ENCODE measurements at regions not wholly inside any gene's neighbourhood (a gene's known extent, or its start where the extent isn't known, plus 50 kb on each side); places are given as distances from the start of the nearest gene placed in this dataset.

- no TSS peak for BruUV-seq (replicated peaks)
- Histone ChIP-seq H4K20me1 (replicated peaks; ENCODE audit: control insufficient read depth, insufficient read depth, low read length) (no peaks in the 10 kb centered on the region), H3K27me3 (ENCODE audit: control insufficient read depth in 2 of 2, insufficient read depth in 2 of 2, low read length in 2 of 2) (no peaks in the 10 kb centered on the region), H3K9me3 (replicated peaks; ENCODE audit: control insufficient read depth, insufficient read depth, low read depth, low read length) (no peaks in the 10 kb centered on the region), H3K36me3 (ENCODE audit: control insufficient read depth, insufficient read depth, low read length) (no peaks in the 10 kb centered on the region), H3K79me2 (ENCODE audit: control insufficient read depth, insufficient read depth, low read length) (no peaks in the 10 kb centered on the region), H2AFZ (ENCODE audit: low read depth, low read length) (no peak overlapping the region), H3K9me1 (ENCODE audit: control insufficient read depth, insufficient read depth, low read length) (no peaks in the 10 kb centered on the region), H3K4me1 (replicated peaks in 1 of 2; ENCODE audit: control insufficient read depth in 2 of 2, insufficient read depth in 2 of 2, low read length in 2 of 2) (no peaks in the 10 kb centered on the region), H3K9ac (ENCODE audit: insufficient read depth in 1 of 2, low read depth in 2 of 2, low read length in 2 of 2) (no peak overlapping the region), H3K4me3 (no peak overlapping the region), H3K27ac (ENCODE audit: extremely low read depth, low read depth, low read length) (no peak overlapping the region), H3K4me2 (ENCODE audit: insufficient read depth, low read length) (no peak overlapping the region)
- intact Hi-C loops (cut with micrococcal nuclease) (no loop called here), in situ Hi-C loops (cut with MboI) (no loop called here)
- FAIRE-seq (no peak), ATAC-seq (no peak), DNase-seq (ENCODE audit: extremely low read depth in 1 of 4, low spot score in 3 of 4) (no peak)
- WGBS (ENCODE audit: insufficient coverage, low coverage, missing lambda C conversion rate): 0% methylated on average over 3 of the region's 3 CpGs
- ChIA-PET POLR2A (no interaction called here), CTCF (ENCODE audit: low intra/inter-chr PET ratio) (no interaction called here)
- TF ChIP-seq, protein P1, sequence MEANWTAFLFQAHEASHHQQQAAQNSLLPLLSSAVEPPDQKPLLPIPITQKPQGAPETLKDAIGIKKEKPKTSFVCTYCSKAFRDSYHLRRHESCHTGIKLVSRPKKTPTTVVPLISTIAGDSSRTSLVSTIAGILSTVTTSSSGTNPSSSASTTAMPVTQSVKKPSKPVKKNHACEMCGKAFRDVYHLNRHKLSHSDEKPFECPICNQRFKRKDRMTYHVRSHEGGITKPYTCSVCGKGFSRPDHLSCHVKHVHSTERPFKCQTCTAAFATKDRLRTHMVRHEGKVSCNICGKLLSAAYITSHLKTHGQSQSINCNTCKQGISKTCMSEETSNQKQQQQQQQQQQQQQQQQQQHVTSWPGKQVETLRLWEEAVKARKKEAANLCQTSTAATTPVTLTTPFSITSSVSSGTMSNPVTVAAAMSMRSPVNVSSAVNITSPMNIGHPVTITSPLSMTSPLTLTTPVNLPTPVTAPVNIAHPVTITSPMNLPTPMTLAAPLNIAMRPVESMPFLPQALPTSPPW (CRISPR knock-in tag; IDR thresholded peaks at IDR 0.05): no peak
- TF ChIP-seq XRCC5 (IDR thresholded peaks at IDR 0.05; ENCODE audit: low read depth, low read length): no peak
- TF ChIP-seq UBTF (IDR thresholded peaks at IDR 0.05; ENCODE audit: borderline replicate concordance in 1 of 2, low read depth in 2 of 2, low read length in 2 of 2): no peak
- no peak for TF ChIP-seq HMGN3 (IDR thresholded peaks at IDR 0.05; ENCODE audit: borderline replicate concordance, extremely low read depth, insufficient read length, low read depth, low read length)
- no peak for TF ChIP-seq ZNF134 (CRISPR knock-in tag; conservative IDR thresholded peaks at IDR 0.05)
- no peak for TF ChIP-seq ZNF830 (CRISPR knock-in tag; IDR thresholded peaks at IDR 0.05)
- no peak for TF ChIP-seq ESRRB (CRISPR knock-in tag; IDR thresholded peaks at IDR 0.05; ENCODE audit: borderline replicate concordance)
- TF ChIP-seq HDAC3 (IDR thresholded peaks at IDR 0.05; ENCODE audit: borderline replicate concordance, partially characterized antibody): no peak
- no peak for TF ChIP-seq TAF7 (tag; IDR thresholded peaks at IDR 0.05)
- TF ChIP-seq ZSCAN32 (CRISPR knock-in tag; IDR thresholded peaks at IDR 0.05): no peak
- no peak for TF ChIP-seq RBM22 (IDR thresholded peaks at IDR 0.05; ENCODE audit: low read depth, low read length, poor library complexity, severe bottlenecking)
- TF ChIP-seq ZNF644 (tag; IDR thresholded peaks at IDR 0.05; ENCODE audit: low read depth): no peak
- no peak for TF ChIP-seq CSDE1 (IDR thresholded peaks at IDR 0.05)
- no peak for TF ChIP-seq ERF (CRISPR knock-in tag; IDR thresholded peaks at IDR 0.05)
- no peak for TF ChIP-seq ZNF707 (CRISPR knock-in tag; conservative IDR thresholded peaks at IDR 0.05)
- TF ChIP-seq TSC22D4 (tag; IDR thresholded peaks at IDR 0.05): no peak
- no peak for TF ChIP-seq HOMEZ (CRISPR knock-in tag; IDR thresholded peaks at IDR 0.05)
- TF ChIP-seq ZZZ3 (IDR thresholded peaks at IDR 0.05): no peak
- TF ChIP-seq MYBL2 (IDR thresholded peaks at IDR 0.05; ENCODE audit: low read depth): no peak
- no peak for TF ChIP-seq MYBL2 (CRISPR knock-in tag; IDR thresholded peaks at IDR 0.05; ENCODE audit: borderline replicate concordance)
Measured at GRCh38 chr6:95410168-95410567, 167.2 kb upstream of the MANEA start.
